ENCODE measurements at regions not wholly inside any gene's neighbourhood (a gene's known extent, or its start where the extent isn't known, plus 50 kb on each side); places are given as distances from the start of the nearest gene placed in this dataset.

GRCh38 chr4:136281307-136281706 lies 1251.0 kb downstream of the PCDH18 start:
- no peak for DNase-seq (ENCODE audit: low spot score)

DNA sequence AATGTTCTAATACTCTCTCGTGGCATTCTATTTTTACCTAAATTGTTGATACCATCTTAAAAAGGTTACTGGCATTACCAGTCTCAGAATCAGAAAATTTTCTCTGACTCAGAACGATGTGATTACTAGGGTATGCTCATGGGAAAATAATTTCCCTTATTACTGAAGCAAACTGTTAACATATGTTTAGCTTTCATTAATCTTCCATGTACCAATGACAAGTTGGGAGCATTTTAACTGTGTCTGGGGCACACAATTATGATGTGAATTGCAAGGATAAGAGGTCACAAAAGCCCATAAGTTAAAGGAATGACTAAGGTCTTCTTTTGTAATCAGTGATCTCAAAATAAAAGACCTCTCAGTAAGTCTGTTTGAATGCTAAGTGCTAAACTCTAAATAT lies 1254.6 kb downstream of the PCDH18 start:
- DNase-seq (ENCODE audit: low spot score), result no peak

- no peak for DNase-seq (ENCODE audit: low spot score)
Observed at GRCh38 chr4:136246876-136247275, 1285.4 kb downstream of the PCDH18 start.

DNA sequence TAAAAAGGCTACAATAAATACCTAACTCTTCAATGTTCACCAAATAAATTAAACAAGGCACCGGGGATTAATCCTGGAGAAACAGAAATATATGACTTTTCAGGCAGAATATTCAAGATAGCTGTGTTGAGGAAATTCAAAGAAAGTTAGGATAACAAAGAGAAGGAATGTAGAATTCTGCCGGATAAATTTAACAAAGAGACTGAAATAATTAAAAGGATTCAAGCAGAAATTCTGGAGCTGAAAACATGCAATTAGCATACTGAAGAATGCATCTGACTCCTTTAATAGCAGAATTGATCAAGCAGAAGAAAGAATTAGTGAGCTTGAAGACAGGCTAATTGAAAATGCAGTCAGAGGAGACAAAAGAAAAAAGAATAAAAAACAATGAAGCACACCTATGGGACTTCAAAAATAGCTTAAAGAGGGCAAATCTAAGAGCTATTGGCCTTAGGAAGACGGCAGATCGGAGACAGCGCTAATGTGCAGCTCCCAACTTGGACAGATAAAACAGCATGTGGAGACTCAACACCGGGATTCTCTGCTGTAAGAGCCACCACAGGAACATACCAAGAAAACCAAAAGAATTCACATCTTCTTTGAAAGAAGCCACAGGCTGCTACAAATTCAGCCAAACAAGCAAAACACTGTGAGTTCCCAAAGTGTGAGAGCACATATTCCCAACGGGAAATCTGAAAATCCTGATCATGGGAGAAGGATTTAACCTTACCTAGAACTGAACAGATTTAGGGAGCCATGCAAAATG lies 1290.9 kb downstream of the PCDH18 start:
- DNase-seq (ENCODE audit: low spot score), result no peak

- DNase-seq (ENCODE audit: low spot score), result no peak
Observed at GRCh38 chr4:136227315-136227714, 1305.0 kb downstream of the PCDH18 start.

- DNase-seq (ENCODE audit: low spot score), result no peak
Observed at GRCh38 chr4:136219592-136220125, 1312.6 kb downstream of the PCDH18 start.

- no peak for DNase-seq (ENCODE audit: low spot score)
Observed at GRCh38 chr4:136203199-136203598, 1329.1 kb downstream of the PCDH18 start.

- no peak for DNase-seq (ENCODE audit: low spot score)
Observed at GRCh38 chr4:136198358-136198757, 1333.9 kb downstream of the PCDH18 start.

GRCh38 chr4:136194962-136195361 lies 1337.3 kb downstream of the PCDH18 start:
- no peak for DNase-seq (ENCODE audit: low spot score)

- no peak for DNase-seq (ENCODE audit: low spot score)
Observed at GRCh38 chr4:136186650-136187049, 1345.6 kb downstream of the PCDH18 start.

GRCh38 chr4:136183513-136183912 lies 1348.8 kb downstream of the PCDH18 start:
- DNase-seq (ENCODE audit: low spot score), result no peak

GRCh38 chr4:136156947-136157346 lies 1375.3 kb downstream of the PCDH18 start:
- no peak for DNase-seq (ENCODE audit: low spot score)

DNA sequence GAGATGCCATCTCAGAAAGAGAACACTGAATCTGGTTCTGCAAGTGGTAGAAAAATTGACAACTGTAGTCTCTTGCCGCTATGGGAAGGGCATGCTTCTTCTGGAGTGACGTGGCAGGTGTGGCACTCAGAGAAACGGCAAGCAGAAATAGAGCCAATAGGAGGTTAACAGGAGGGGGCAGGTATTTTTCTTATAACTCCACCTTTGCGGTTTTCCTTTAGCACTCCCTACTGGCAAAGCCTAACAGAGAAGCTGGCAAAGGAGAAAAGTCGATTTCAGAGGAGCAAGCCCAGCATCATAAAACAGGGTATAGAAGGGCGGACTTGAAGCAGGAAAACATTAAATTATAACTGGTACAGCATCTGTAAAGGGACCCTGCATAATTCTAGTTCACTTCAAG lies 1382.2 kb downstream of the PCDH18 start:
- no peak for DNase-seq (ENCODE audit: low spot score)

- no peak for DNase-seq (ENCODE audit: low spot score)
Observed at GRCh38 chr4:136136601-136137000, 1395.7 kb downstream of the PCDH18 start.

- DNase-seq (ENCODE audit: low spot score), result no peak
Observed at GRCh38 chr4:136124251-136124745, 1408.0 kb downstream of the PCDH18 start.

GRCh38 chr4:136121426-136121825 lies 1410.9 kb downstream of the PCDH18 start:
- DNase-seq (ENCODE audit: low spot score), result no peak

DNA sequence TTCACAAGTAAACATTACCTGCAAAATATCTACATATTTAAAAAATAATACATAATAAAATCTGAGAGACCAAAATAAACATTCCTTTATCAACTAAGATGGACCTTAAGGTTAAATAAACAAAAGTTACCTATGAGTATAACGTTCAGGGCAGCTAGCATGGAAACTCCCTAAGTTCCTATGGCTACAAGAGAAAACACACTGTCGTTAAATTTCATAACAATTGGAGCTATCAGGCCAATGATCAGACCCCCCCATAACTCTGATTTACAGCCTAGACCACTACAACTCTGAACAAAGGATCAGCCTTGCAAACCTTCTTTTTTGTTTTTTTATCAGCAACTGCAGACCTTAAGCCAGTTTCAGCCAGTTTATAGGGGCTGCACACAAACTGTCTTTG lies 1418.4 kb downstream of the PCDH18 start:
- DNase-seq (ENCODE audit: low spot score), result no peak

GRCh38 chr4:136112116-136112515 lies 1420.2 kb downstream of the PCDH18 start:
- DNase-seq (ENCODE audit: low spot score), result no peak

- no peak for DNase-seq (ENCODE audit: low spot score)
Observed at GRCh38 chr4:136106753-136107152, 1425.5 kb downstream of the PCDH18 start.

DNA sequence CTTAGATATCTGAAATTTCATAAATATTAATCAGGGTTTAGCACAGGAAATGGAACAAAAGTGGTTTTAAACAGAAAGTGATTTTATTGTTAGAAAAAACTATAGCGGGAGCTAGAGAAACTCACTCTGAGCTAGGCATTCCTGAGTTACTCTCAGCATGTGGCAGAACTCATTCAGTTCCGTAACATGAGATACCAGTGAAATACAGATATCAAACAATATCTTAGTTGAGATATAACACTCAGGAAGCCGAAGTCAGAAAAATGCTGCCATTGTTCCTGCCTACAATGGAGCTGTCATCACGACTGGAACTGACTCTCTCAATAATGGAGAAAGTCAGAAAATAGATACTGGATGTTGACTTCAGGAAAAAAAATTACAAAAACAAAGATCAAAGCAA lies 1428.7 kb downstream of the PCDH18 start:
- DNase-seq (ENCODE audit: low spot score), result no peak

- no peak for DNase-seq (ENCODE audit: low spot score)
Observed at GRCh38 chr4:136097676-136098075, 1434.6 kb downstream of the PCDH18 start.

DNA sequence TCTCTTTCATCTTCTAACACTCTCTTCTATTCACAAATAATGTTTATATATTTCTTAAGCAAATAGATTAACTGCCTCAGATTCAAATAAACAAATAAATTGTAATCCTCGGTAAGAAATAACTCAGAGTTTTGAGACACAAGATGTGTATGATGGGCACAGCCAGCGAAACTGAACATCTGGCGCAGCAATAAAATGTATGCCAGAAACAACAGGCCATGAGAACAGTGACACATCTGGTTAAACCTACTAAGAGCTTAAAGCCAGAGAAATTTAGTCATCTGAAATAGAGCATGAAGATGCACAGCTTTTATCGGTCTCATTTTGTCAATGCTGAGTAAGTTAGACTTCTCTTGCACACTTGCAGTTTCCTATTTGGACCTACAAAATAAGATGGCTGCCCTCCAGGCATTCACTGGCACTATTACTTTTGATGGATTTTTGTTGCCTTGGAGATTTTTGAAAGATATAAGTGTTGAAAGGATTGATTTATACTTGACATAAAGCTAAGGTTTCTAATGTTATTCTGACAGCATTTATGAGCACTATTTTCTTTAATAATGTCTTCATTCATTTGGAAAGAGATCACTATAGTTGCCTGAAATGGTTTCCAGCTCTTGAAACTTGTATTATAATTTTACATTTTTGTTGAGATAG lies 1444.0 kb downstream of the PCDH18 start:
- no peak for DNase-seq (ENCODE audit: low spot score)

- no peak for DNase-seq (ENCODE audit: low spot score)
Observed at GRCh38 chr4:136078976-136079375, 1453.3 kb downstream of the PCDH18 start.

All from AG20443 (cell line).